Urothelium cell line (cell line): ENCODE measurements at regions not wholly inside any gene's neighbourhood (a gene's known extent, or its start where the extent isn't known, plus 50 kb on each side); places are given as distances from the start of the nearest gene placed in this dataset.
A peak's percentile ranks its signal among the peaks of the same experiment; 100 is the strongest.

Experiments
- DNase-seq: peaks from one replicate; pipeline ENCODE4 v3.0.0; 2011; ENCODE audit warnings: low spot score, mixed read lengths
- FAIRE-seq: peaks from 2 replicates; lab custom pipeline; 2011; peaks lifted over from hg19 to GRCh38; lab: Jason Lieb, UNC

- no peak for FAIRE-seq
Measured at GRCh38 chr11:45036010-45036409, 85.3 kb upstream of the TP53I11 start.

DNA sequence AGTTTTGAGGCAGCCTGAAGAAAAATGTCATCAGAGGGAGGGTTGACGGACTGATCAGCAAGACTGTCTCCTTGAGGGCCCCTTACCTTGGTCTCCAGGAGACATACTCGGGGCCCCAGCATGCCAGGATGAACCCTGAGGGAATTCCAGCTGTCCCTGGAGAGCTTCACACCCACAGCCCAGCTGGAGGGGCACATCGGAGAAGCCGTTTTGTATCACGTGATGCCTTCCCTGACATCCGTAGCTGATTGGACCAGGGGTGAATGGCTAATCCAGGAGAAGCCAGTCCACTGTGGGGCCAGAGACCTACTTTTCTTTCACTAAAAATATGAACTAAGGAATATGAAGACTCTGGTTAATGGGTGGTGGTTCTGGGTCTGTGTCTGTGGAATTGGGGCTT, 86.0 kb upstream of the TP53I11 start:
- FAIRE-seq (no peak), DNase-seq (no peak)

More at GRCh38 chr11:45036010-45036409, 85.3 kb upstream of the TP53I11 start:
- DNase-seq = no peak

- DNase-seq (no peak), FAIRE-seq (no peak)
Measured at GRCh38 chr11:45037434-45038005, 86.8 kb upstream of the TP53I11 start.

DNA sequence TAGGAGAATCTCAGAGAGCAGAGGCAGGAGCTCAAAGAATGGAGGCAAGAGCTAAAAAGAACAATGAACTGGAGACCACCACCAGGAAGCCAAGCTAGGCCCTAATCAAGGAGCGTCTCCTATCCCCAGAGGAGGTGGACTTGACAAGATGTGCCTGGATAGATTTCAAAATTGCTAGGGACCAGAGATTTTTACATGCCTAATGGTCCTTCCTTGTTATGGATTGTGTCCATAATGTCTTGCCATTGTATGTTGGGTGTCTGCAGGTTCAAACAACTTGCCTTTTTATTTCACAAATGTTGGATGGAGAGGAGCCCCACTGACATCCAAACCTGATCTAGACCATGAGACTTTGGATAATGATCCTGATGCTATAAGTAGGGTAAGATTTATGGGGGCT, 88.2 kb upstream of the TP53I11 start:
- DNase-seq (no peak), FAIRE-seq (no peak)

DNA sequence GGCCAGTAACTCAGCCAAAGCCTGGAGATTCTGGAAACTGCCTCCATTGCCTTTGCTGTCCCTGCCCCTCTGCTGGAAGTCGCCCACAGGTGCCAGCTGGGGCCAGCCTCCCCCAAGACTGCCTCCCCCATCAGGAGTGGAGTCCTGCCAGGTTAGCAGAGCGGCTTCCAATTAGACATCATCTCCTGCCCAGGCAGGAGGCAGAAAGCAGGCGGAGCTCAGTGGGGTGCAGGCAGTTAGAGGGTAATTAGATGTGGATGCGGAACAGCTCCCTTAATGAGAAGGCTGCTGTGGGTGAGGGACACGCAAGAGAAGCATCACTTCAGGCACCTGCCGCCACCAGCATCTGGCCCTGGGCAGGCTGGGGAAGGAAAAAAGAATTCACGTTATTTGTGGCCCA, 90.9 kb upstream of the TP53I11 start:
- FAIRE-seq (no peak), DNase-seq (no peak)

- DNase-seq (peak; percentile 25), FAIRE-seq (no peak)
Measured at GRCh38 chr11:45042560-45042959, 91.9 kb upstream of the TP53I11 start.

GRCh38 chr11:45043755-45044475, 93.2 kb upstream of the TP53I11 start:
- DNase-seq (no peak), FAIRE-seq (no peak)

- peak; percentile 60 for DNase-seq
- FAIRE-seq = peak; percentile 17
Measured at GRCh38 chr11:45045683-45046471, 95.2 kb upstream of the TP53I11 start.

DNA sequence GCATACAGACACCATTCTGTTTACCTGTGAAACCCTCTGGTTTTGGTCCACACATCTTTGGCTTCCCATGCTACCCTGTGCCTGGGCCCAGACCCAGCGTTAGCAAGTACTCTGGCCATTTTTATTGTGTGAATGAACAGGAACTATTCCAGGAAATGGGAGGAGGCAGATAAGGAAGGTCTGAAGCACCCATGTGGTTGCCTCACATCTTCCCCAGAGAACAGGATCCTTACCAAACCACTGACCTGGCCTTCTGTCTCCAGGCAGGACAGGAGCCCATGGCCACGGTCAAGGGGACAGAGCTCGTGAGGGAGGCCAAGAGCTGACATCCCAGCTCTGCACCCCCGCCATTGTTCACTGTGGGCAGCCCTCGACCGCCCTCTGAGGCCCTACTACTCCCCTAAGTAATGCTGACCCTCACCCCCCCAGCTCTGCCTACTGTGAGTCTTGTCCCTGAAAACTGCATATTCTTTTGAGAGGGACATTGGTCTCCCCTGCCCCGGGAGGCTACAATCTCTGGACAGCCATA, 97.7 kb upstream of the TP53I11 start:
- DNase-seq = no peak

GRCh38 chr11:45048870-45049691, 97.4 kb upstream of the PRDM11 start:
- FAIRE-seq (no peak), DNase-seq (no peak)

More for the DNA sequence above, 97.7 kb upstream of the TP53I11 start:
- no peak for FAIRE-seq

DNA sequence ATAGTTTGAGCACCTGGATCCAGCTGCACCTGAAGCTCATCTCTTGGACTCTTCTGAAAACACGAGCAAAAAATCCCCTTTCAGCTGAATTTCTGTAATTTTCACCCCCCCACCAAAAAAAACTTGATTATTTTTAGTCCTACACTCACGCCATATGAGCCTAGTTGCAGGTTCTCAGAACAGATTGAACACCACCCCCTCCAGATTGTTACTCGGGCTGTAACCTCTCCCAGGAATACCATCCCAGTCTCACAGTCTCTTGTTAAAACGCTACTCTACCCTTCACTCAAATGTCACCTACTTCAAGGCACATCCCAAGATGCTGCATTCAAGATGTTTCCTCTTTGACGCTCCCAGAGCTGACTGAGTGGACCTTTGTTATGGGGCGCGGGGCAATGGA, 96.3 kb upstream of the PRDM11 start:
- no peak for DNase-seq
- FAIRE-seq = no peak

- no peak for DNase-seq
- no peak for FAIRE-seq
Measured at GRCh38 chr11:45051621-45052020, 94.8 kb upstream of the PRDM11 start.

DNA sequence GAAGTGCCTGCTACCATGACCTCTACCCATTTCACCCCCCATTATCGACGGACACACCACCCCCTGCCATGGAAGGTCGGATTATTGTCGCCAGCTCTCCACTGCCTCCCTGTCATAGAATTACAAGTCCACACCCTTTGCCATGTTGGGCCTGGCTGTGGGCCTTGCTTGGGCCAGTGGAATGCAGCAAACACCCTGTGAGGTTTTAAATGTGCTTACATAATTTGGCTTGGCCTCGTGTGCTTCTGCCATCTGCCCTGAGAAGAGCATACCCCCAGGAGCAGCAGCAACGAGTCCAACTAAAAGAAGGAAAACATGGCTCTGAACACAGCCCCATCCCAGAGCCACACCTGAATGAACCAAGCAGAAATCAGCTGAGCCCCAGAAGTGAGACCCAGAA, 94.1 kb upstream of the PRDM11 start:
- DNase-seq (no peak), FAIRE-seq (no peak)

- DNase-seq (no peak), FAIRE-seq (no peak)
Measured at GRCh38 chr11:45053736-45054446, 92.5 kb upstream of the PRDM11 start.

DNA sequence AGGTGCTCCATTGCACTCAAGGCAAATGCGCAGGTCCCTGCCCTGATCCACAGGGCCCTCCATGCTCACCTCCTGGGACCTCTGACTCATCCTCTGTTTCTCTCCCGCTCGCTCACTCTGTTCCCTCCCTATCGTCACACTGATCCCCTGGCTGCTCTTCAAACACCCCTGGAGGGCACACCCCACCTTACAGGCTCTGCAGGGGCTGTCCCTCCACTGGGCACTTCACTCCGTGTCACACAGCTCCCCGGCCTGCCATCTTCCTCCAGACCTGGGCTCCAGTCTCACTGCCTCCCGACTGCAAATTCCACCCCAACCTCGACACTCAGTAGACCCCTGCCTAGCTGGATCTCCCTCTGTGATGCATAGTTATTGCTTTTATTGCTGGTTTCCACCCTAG, 91.5 kb upstream of the PRDM11 start:
- no peak for DNase-seq
- FAIRE-seq = no peak

- no peak for DNase-seq
- no peak for FAIRE-seq
Measured at GRCh38 chr11:45056529-45056928, 89.9 kb upstream of the PRDM11 start.

GRCh38 chr11:45057938-45058646, 88.3 kb upstream of the PRDM11 start:
- FAIRE-seq (no peak), DNase-seq (no peak)

- no peak for FAIRE-seq
Measured at GRCh38 chr11:45058647-45058950, 87.8 kb upstream of the PRDM11 start.

GRCh38 chr11:45060707-45061106, 85.7 kb upstream of the PRDM11 start:
- DNase-seq (no peak), FAIRE-seq (peak; percentile 27)

More at GRCh38 chr11:45058647-45058950, 87.8 kb upstream of the PRDM11 start:
- no peak for DNase-seq

DNA sequence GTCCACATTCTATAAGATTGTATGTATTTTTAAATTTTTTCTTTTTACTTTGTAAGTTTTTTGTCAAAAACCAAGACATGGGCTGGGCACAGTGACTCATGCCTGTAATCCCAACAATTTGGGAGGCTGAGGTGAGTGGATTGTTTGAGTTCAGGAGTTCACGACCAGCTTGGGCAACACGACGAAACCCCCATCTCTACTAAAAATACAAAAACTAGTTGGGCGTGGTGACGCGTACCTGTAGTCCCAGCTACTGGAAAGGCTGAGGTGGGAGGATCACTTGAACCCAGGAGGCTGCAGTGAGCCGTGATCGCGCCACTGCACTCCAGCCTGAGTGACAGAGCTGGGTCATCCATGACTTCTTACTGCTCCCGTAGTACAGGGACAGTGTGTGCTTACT, 84.8 kb upstream of the PRDM11 start:
- FAIRE-seq (no peak), DNase-seq (no peak)
